HG03442 (cell line): ENCODE measurements at regions not wholly inside any gene's neighbourhood (a gene's known extent, or its start where the extent isn't known, plus 50 kb on each side); places are given as distances from the start of the nearest gene placed in this dataset.
"Not testable (repeated sequence)": the region's sequence is repeated elsewhere in the genome, so short reads cannot be mapped to it uniquely, and the experiment has no call there.

Experiments used
- ATAC-seq: cut with Tn5 transposase; IDR thresholded peaks from one replicate; pipeline ENCODE4 v1.9.1; 2021; ENCODE audit warnings: mild to moderate bottlenecking, moderate library complexity; ENCODE audit not compliant: unreplicated experiment

GRCh38 chr7:108943048-108943447 lies 373.4 kb downstream of the DNAJB9 start:
- ATAC-seq = not testable (repeated sequence)

- no peak for ATAC-seq
These were observed 377.9 kb downstream of the DNAJB9 start for GRCh38 chr7:108947526-108947925.

GRCh38 chr7:108972004-108972403 lies 402.3 kb downstream of the DNAJB9 start:
- ATAC-seq = no peak

GRCh38 chr7:108973075-108973474 lies 403.4 kb downstream of the DNAJB9 start:
- ATAC-seq = no peak

GRCh38 chr7:108974641-108975040 lies 405.0 kb downstream of the DNAJB9 start:
- ATAC-seq = no peak

GRCh38 chr7:108985037-108985436 lies 415.4 kb downstream of the DNAJB9 start:
- ATAC-seq = no peak

- no peak for ATAC-seq
These were observed 419.6 kb downstream of the DNAJB9 start for GRCh38 chr7:108989319-108989718.

GRCh38 chr7:108997480-108997879 lies 427.8 kb downstream of the DNAJB9 start:
- no peak for ATAC-seq

GRCh38 chr7:109003742-109004141 lies 434.1 kb downstream of the DNAJB9 start:
- no peak for ATAC-seq

GRCh38 chr7:109009636-109010035 lies 440.0 kb downstream of the DNAJB9 start:
- ATAC-seq = no peak

GRCh38 chr7:109020251-109020650 lies 450.6 kb downstream of the DNAJB9 start:
- ATAC-seq = no peak

- no peak for ATAC-seq
These were observed 451.7 kb downstream of the DNAJB9 start for GRCh38 chr7:109021390-109021789.

GRCh38 chr7:109029866-109030265 lies 460.2 kb downstream of the DNAJB9 start:
- no peak for ATAC-seq

GRCh38 chr7:109044691-109045090 lies 475.0 kb downstream of the DNAJB9 start:
- no peak for ATAC-seq

- ATAC-seq = no peak
These were observed 479.7 kb downstream of the DNAJB9 start for GRCh38 chr7:109049366-109049765.

- ATAC-seq = no peak
These were observed 489.4 kb downstream of the DNAJB9 start for GRCh38 chr7:109059089-109059488.

GRCh38 chr7:109062798-109063197 lies 493.1 kb downstream of the DNAJB9 start:
- no peak for ATAC-seq

GRCh38 chr7:109073543-109073942 lies 503.9 kb downstream of the DNAJB9 start:
- no peak for ATAC-seq

GRCh38 chr7:109076396-109076972 lies 506.8 kb downstream of the DNAJB9 start:
- no peak for ATAC-seq

- ATAC-seq = no peak
These were observed 521.4 kb downstream of the DNAJB9 start for GRCh38 chr7:109091042-109091441.

GRCh38 chr7:109092268-109092667 lies 522.6 kb downstream of the DNAJB9 start:
- ATAC-seq = no peak

GRCh38 chr7:109101332-109101731 lies 531.7 kb downstream of the DNAJB9 start:
- ATAC-seq = no peak

- ATAC-seq = no peak
These were observed 539.9 kb downstream of the DNAJB9 start for GRCh38 chr7:109109558-109109957.
